T47D (cell line): ENCODE measurements at regions not wholly inside any gene's neighbourhood (a gene's known extent, or its start where the extent isn't known, plus 50 kb on each side); places are given as distances from the start of the nearest gene placed in this dataset.

Experiments used
- DNase-seq, 2 experiments: peaks; one replicate each; pipeline versions ENCODE4 v3.0.0 to v3.0.0-alpha.2; 2011 to 2012; ENCODE audit warnings: low read depth in 1 of 2, low spot score in 1 of 2
- JUND ChIP-seq: IDR thresholded peaks from 2 replicates; pipeline ENCODE4 v1.6.1; 2012; ENCODE audit warnings: low read depth
- in situ Hi-C: cut with HindIII; loops from 2 replicates; pipeline ENCODE4 v1.10.0; 2016; ENCODE audit warnings: low sequenced_read_pairs, low pct_unique_long_range_greater_than_20kb

GRCh38 chr6:43983191-43983590 lies 144.1 kb downstream of the MRPL14 start:
- TF ChIP-seq JUND: no peak
- in situ Hi-C loops: no loop called here

GRCh38 chr6:43982084-43982625 lies 145.1 kb downstream of the MRPL14 start:
- no peak for TF ChIP-seq JUND
- in situ Hi-C loops: no loop called here
- DNase-seq: no peak

More at GRCh38 chr6:43983191-43983590, 144.1 kb downstream of the MRPL14 start:
- DNase-seq: no peak

GRCh38 chr6:43981363-43981990 lies 145.8 kb downstream of the MRPL14 start:
- TF ChIP-seq JUND: no peak
- in situ Hi-C loops: no loop called here
- no peak for DNase-seq

- in situ Hi-C loops: no loop called here
- DNase-seq: no peak
- no peak for TF ChIP-seq JUND
These were observed 147.1 kb downstream of the MRPL14 start for GRCh38 chr6:43980004-43980795.

GRCh38 chr6:43979525-43979924 lies 147.7 kb downstream of the MRPL14 start:
- in situ Hi-C loops: no loop called here
- TF ChIP-seq JUND: no peak
- DNase-seq: no peak

GRCh38 chr6:43978473-43979346 lies 148.5 kb downstream of the MRPL14 start:
- no peak for DNase-seq
- TF ChIP-seq JUND: no peak
- in situ Hi-C loops: no loop called here

- no peak for TF ChIP-seq JUND
- in situ Hi-C loops: no loop called here
- no peak for DNase-seq
These were observed 149.7 kb downstream of the MRPL14 start for GRCh38 chr6:43977404-43978111.

- no peak for TF ChIP-seq JUND
- in situ Hi-C loops: no loop called here
- no peak for DNase-seq
These were observed 150.4 kb downstream of the MRPL14 start for GRCh38 chr6:43976706-43977403.

- no peak for DNase-seq
These were observed 152.5 kb downstream of the MRPL14 start for GRCh38 chr6:43974643-43975230.

GRCh38 chr6:43973357-43973756 lies 153.9 kb downstream of the MRPL14 start:
- in situ Hi-C loops: no loop called here

More at GRCh38 chr6:43974643-43975230, 152.5 kb downstream of the MRPL14 start:
- in situ Hi-C loops: no loop called here
- TF ChIP-seq JUND: no peak

GRCh38 chr6:43972913-43973300 lies 154.3 kb downstream of the MRPL14 start:
- TF ChIP-seq JUND: no peak
- in situ Hi-C loops: no loop called here
- peak in 1 of 2 experiments; percentile 70 for DNase-seq

More at GRCh38 chr6:43973357-43973756, 153.9 kb downstream of the MRPL14 start:
- DNase-seq: peak in 1 of 2 experiments; percentile 58
- TF ChIP-seq JUND: no peak
